ENCODE measurements at regions not wholly inside any gene's neighbourhood (a gene's known extent, or its start where the extent isn't known, plus 50 kb on each side); places are given as distances from the start of the nearest gene placed in this dataset.

GRCh38 chr2:121005453-121005852, 269.8 kb downstream of the GLI2 start:
- TF ChIP-seq CTCF (conservative IDR thresholded peaks at IDR 0.05; ENCODE audit: low read depth, low read length) (no peak), EZH2phosphoT487 (IDR thresholded peaks at IDR 0.05; ENCODE audit: borderline replicate concordance, low read length) (no peak)

Data from PC-3 (cell line).